ENCODE measurements at regions not wholly inside any gene's neighbourhood (a gene's known extent, or its start where the extent isn't known, plus 50 kb on each side); places are given as distances from the start of the nearest gene placed in this dataset.
"Not testable (repeated sequence)": the region's sequence is repeated elsewhere in the genome, so short reads cannot be mapped to it uniquely, and the experiment has no call there.

GRCh38 chr5:157959370-157959769 is 100.4 kb upstream of the CLINT1 start:
- FAIRE-seq: no peak

- no peak for FAIRE-seq
These were observed 97.4 kb upstream of the CLINT1 start for GRCh38 chr5:157956271-157956885.

DNA sequence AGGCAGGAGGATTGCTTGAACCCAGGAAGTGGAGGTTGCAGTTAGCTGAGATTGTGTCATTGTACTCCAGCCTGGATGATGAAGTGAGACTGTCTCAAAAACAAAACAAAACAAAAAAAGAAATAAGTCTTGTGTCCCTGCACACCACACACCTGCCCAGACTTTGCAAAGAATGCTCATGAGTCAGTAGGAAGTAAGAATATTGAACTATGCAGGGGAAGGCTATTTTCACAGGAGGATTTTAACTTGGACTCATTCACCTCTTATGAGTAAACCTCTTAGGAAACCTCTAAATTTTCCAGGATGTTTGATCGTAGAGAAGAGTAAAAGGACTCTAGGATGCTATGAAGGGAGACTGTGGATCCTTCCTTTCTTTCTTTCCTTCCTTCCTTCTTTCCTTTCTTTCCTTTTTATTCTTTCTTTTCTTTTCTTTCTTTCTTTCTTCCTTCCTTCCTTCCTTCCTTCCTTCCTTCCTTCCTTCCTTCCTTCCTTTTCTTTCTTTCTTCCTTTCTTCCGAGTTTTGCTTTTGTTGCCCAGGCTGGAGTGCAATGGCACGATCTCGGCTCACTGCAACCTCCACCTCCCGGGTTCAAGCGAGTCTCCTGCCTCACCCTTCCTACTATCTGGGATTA is 96.7 kb upstream of the CLINT1 start:
- FAIRE-seq: no peak

- no peak for FAIRE-seq
These were observed 93.4 kb upstream of the CLINT1 start for GRCh38 chr5:157952374-157952685.

GRCh38 chr5:157951673-157952373 is 92.9 kb upstream of the CLINT1 start:
- FAIRE-seq: no peak

- FAIRE-seq: no peak
These were observed 90.6 kb upstream of the CLINT1 start for GRCh38 chr5:157949520-157949919.

- peak; percentile 21 for FAIRE-seq
These were observed 89.9 kb upstream of the CLINT1 start for GRCh38 chr5:157948738-157949410.

DNA sequence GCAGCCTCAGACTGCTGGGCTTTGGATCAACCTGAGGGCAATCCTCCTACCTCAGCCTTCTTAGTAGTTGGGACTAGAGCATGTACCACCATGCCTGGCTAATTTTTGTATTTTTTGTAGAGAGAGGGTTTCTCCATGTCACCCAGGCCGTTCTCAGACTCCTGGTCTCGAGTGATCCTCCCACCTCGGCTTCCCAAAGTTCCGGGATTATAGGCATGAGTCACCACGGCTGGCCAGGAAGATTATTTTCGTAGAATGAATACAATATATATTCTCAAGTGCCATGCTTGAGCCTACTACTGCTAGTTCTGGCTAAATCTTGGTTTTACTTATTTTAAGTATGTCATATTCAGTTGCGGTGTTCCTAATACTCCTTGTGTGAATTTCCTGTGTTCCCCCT is 88.2 kb upstream of the CLINT1 start:
- no peak for FAIRE-seq

DNA sequence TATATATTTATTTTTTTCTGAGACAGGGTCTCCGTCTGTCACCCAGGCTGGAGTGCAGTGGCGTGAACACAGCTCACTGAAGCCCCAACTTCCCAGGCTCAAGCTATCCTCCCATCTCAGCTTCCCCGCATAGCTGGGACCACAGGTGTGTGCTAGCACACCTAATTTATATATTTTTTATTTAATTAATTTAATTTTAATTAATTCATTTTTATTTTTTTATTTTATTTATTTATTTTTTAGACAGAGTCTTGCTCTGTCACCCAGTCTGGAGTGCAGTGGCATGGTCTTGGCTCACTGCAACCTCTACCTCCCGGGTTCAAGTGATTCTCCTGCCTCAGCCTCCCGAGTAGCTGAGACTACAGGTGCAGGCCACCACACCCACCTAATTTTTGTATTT is 86.9 kb upstream of the CLINT1 start:
- FAIRE-seq: not testable (repeated sequence)

- no peak for FAIRE-seq
These were observed 86.0 kb upstream of the CLINT1 start for GRCh38 chr5:157944938-157945337.

- FAIRE-seq: no peak
These were observed 85.2 kb upstream of the CLINT1 start for GRCh38 chr5:157944077-157944633.

DNA sequence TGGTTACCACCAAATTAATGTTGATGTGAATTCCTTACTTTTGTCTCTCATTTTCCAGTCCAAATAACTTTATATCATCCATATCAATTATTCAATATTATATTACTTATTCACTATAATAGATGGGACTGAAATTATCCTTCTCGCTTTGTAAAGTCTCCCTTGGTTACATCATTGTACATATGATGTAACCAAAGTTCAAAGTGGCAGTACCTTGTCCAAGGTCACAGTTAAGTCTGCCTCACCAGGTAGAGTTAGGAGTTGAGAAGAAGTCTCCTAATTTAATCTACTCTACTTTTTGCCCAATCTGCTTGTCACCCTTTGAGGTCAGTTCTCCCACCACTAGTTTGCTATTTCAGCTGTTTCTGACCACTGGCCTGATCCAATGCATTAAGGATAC is 83.7 kb upstream of the CLINT1 start:
- no peak for FAIRE-seq

- no peak for FAIRE-seq
These were observed 82.7 kb upstream of the CLINT1 start for GRCh38 chr5:157941616-157942015.

DNA sequence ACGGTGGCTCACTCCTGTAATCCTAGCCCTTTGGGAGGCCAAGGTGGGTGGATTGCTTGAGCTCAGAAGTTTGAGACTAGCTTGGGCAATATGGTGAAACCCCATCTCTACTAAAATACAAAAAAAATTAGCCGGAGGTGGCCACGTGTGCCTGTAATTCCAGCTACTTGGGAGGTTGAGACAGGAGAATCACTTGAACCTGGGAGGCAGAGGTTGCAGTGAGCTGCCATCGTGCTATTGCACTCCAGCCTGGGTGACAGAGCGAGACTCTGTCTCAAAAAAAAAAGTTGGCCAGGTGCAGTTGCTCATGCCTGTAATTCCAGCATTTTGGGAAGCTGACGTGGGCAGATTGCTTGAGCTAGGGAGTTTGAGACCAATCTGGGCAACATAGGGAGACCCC is 79.2 kb upstream of the CLINT1 start:
- FAIRE-seq: not testable (repeated sequence)

- FAIRE-seq: not testable (repeated sequence)
These were observed 78.0 kb upstream of the CLINT1 start for GRCh38 chr5:157936776-157937501.

DNA sequence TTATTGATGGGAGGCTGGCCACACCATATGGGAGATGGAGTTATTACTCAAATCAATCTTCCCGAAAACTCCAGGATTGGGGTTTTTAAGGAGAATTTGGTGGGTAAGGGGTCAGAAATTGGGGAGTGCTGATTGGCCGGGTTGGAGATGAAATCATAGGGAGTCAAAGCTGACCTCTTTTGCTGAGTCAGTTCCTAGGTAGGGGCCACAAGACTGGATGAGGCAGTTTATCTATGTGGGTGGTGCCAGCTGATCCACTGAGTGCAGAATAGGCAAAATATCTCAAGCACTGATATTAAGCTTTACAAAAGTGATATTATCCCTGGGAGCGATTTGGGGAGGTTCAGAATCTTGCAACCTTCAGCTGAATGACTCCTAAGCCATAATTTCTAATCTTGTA is 75.7 kb upstream of the CLINT1 start:
- FAIRE-seq: no peak

GRCh38 chr5:157933005-157933404 is 74.1 kb upstream of the CLINT1 start:
- no peak for FAIRE-seq

DNA sequence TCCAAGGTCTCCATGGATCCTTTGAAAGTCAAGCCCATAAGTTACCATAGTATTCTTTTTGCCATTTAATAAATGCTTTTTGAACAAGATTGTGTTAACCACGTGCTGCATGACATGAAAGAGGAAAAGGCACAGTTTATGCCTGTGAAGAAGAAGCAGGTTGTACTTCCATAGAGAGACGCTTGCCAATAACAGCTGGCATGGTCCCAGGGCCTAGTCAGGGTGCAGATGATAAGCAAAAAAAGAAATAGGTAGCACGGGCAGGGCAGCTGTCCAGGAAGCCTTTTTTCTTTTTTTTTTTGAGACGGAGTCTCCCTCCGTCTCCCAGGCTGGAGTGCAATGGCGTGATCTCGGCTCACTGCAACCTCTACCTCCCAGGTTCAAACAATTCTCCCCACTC is 71.8 kb upstream of the CLINT1 start:
- no peak for FAIRE-seq

- no peak for FAIRE-seq
These were observed 68.0 kb upstream of the CLINT1 start for GRCh38 chr5:157926977-157927376.

- no peak for FAIRE-seq
These were observed 67.1 kb upstream of the CLINT1 start for GRCh38 chr5:157925786-157926671.

DNA sequence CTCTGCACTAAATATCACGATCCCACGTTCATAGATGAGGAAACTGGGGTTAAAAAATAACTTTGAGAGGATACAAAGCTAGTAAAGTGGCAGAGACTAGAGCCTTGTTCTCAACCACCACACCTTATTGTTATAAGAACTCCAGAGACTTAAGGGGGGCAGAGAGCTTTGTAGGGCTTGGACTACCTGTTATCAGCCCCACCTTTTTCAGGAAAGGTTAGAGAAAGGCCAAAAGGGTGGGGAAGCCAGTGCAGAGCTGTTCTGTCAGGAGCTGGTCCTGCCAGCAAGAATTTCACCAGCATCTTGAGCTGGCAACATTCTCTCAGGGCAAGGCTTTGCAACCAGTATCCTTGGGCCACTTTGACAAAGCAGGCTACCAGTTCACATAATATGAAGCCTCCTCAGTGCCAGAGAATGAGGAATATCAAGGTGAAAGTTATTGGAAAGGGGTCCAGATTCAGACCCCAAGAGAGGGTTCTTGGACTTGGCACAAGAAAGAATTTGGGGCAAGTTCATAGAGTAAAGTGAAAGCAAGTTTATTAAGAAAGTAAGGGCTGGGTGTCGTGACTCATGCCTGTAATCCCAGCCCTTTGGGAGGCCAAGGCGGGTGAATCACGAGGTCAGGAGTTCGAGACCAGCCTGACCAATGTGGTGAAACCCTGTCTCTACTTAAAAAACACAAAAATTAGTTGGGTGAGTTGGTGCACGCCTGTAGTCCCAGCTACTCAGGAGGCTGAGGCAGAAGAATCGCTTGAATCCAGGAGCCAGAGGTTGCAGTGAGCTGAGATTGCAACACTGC is 66.2 kb upstream of the CLINT1 start:
- no peak for FAIRE-seq
